Peyer's patch (tissue), 4 donors: ENCODE measurements at regions not wholly inside any gene's neighbourhood (a gene's known extent, or its start where the extent isn't known, plus 50 kb on each side); places are given as distances from the start of the nearest gene placed in this dataset.

Source experiments
- DNase-seq, 3 donors: peaks; one replicate each; pipeline ENCODE4 v3.0.0-alpha.2; 2017 to 2019
- H3K27ac ChIP-seq, 4 donors: fragments of 200-600 bp; sonication (generic); one replicate each; pipeline ENCODE4 v1.5.1; 2016 to 2019
- H3K27me3 ChIP-seq, 2 donors: fragments of 200-600 bp; sonication (generic); one replicate each; pipeline ENCODE4 v1.5.1; 2019
- H3K36me3 ChIP-seq, 3 donors: fragments of 200-600 bp; sonication (generic); one replicate each; pipeline ENCODE4 v1.5.1; 2016 to 2019
- H3K4me1 ChIP-seq, 4 donors: fragments of 200-600 bp; sonication (generic); one replicate each; pipeline ENCODE4 v1.5.1; 2016 to 2019
- H3K4me3 ChIP-seq, 4 donors: fragments of 200-600 bp; sonication (generic); 1 replicate in 3 of 4; 2 replicates in 1 of 4; pipeline ENCODE4 v1.5.1; 2016 to 2019; ENCODE audit warnings: mild to moderate bottlenecking in 1 of 4
- H3K9me3 ChIP-seq, 4 donors: fragments of 200-600 bp; sonication (generic); one replicate each; pipeline ENCODE4 v1.5.1; 2016 to 2019; ENCODE audit warnings: mild to moderate bottlenecking in 1 of 4
- CTCF ChIP-seq, 6 experiments: fragments of 450-650 bp in 4 of 6; fragments of 200-600 bp in 2 of 6; sonication (generic) in 1 of 6; IDR thresholded peaks; one replicate each; pipeline ENCODE4 v1.5.1; 2017 to 2019; ENCODE audit warnings: antibody characterized with exemption in 6 of 6, mild to moderate bottlenecking in 3 of 6, moderate library complexity in 1 of 6
- POLR2A ChIP-seq, 2 donors: fragments of 450-650 bp; IDR thresholded peaks; one replicate each; pipeline ENCODE4 v1.5.1; 2017; ENCODE audit warnings: antibody characterized with exemption in 2 of 2, mild to moderate bottlenecking in 2 of 2, moderate library complexity in 2 of 2

DNA sequence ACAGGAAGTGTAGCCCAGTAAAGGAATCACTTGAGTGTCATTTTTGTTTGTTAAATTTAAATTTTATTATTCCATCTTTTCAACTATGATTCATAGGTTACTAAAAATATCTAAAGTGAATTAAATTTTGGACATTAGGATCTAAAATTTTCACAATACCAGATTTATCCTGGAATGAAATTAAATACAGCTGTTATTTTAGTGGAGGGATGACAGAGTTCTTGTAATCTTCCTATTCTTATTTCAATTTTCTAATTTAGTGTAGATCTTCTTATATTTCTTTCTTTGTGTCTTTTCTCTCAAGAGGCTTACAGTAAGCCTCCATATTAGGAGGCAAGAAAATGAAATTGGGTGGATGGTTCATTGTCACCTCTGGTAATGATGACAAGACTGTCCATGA lies 167.9 kb upstream of the TNC start:
- H3K27me3 ChIP-seq: no peaks in the 10 kb centered on the region
- H3K4me1 ChIP-seq: no peaks in the 10 kb centered on the region
- H3K9me3 ChIP-seq: no peaks in the 10 kb centered on the region
- no peak overlapping the region for H3K4me3 ChIP-seq
- H3K36me3 ChIP-seq: no peaks in the 10 kb centered on the region
- TF ChIP-seq CTCF (IDR thresholded peaks at IDR 0.05) (no peak), POLR2A (IDR thresholded peaks at IDR 0.05) (no peak)
- no peak for DNase-seq
- H3K27ac ChIP-seq: no peak overlapping the region

DNA sequence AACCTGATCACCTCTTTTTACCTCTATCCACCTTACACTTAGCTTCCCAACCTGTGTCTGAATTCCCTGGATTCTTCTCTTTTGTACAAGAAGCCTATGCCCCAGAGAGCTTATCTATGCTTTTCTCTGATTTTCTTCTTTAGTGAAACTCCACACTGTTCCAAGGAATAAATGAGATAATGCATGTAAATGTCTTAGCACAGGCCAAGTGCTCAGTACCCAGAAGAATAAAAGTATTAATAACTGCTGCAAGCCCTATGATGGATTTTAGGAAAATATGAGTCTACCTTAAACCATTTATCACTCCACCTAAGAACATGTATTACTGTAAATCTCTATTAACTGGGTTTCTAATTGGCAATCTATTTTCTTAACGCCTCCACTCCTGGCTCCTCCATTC lies 168.5 kb upstream of the TNC start:
- H3K27me3 ChIP-seq: no peaks in the 10 kb centered on the region
- no peak for DNase-seq
- TF ChIP-seq POLR2A (IDR thresholded peaks at IDR 0.05) (no peak), CTCF (IDR thresholded peaks at IDR 0.05) (no peak)
- peaks cover 0 to 4% (median 0%) of the 10 kb centered on the region in 4 donors for H3K4me1 ChIP-seq
- no peaks in the 10 kb centered on the region for H3K36me3 ChIP-seq
- H3K4me3 ChIP-seq: no peak overlapping the region
- H3K9me3 ChIP-seq: no peaks in the 10 kb centered on the region
- no peak overlapping the region for H3K27ac ChIP-seq

- no peaks in the 10 kb centered on the region for H3K36me3 ChIP-seq
- no peak overlapping the region for H3K4me3 ChIP-seq
- no peak for DNase-seq
- TF ChIP-seq CTCF (IDR thresholded peaks at IDR 0.05): no peak
- no peak for TF ChIP-seq POLR2A (IDR thresholded peaks at IDR 0.05)
- H3K9me3 ChIP-seq: no peaks in the 10 kb centered on the region
- H3K4me1 ChIP-seq: peaks cover 0 to 25% (median 0%) of the 10 kb centered on the region in 4 donors
- no peak overlapping the region for H3K27ac ChIP-seq
- H3K27me3 ChIP-seq: no peaks in the 10 kb centered on the region
These were observed 171.8 kb upstream of the TNC start for GRCh38 chr9:115289757-115290208.

- TF ChIP-seq POLR2A (IDR thresholded peaks at IDR 0.05) (no peak), CTCF (IDR thresholded peaks at IDR 0.05) (no peak)
- no peak overlapping the region for H3K27ac ChIP-seq
- H3K4me3 ChIP-seq: no peak overlapping the region
- no peaks in the 10 kb centered on the region for H3K27me3 ChIP-seq
- no peaks in the 10 kb centered on the region for H3K9me3 ChIP-seq
- DNase-seq: peak in 2 of 3 donors; percentile 73 to 76
- H3K4me1 ChIP-seq: peaks cover 0 to 25% (median 0%) of the 10 kb centered on the region in 4 donors
- H3K36me3 ChIP-seq: no peaks in the 10 kb centered on the region
These were observed 173.9 kb upstream of the TNC start for GRCh38 chr9:115291841-115292240.

DNA sequence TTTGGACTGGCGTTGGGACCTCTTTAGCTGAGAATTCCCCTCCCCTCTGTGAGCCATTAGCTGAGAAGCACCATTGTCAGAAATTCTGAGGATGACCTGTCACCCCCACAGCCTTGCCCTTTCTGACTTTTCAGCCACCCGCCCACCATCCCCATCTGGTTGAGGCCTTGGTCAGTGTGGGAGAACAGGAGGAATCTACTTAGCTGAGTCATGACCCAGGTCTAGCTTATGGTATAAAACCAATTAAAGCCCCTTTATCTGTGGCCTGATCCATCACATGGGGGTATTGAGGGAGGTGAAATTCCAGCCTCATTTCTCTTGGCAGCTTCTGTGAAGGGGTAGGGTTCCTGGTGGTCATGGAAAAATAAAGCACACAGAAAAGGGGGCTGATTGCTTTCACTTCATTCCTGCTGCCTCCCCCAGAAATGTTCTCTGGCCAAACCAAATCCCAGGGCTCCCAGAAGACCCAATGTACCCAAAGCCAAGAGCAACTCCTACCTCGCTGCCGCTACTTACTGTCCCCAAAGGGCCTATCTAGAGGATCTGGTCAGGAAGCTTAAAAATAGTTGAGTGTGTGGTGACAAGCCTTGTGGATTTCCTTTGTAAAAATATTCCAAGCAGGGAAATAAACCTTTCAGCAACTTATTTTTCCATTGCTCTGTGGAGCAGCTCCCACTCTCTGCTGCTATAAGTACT lies 174.8 kb upstream of the TNC start:
- no peak overlapping the region for H3K4me3 ChIP-seq
- no peak overlapping the region for H3K27ac ChIP-seq
- no peaks in the 10 kb centered on the region for H3K27me3 ChIP-seq
- TF ChIP-seq POLR2A (IDR thresholded peaks at IDR 0.05) (no peak), CTCF (IDR thresholded peaks at IDR 0.05) (no peak)
- peaks cover 0 to 25% (median 0%) of the 10 kb centered on the region in 4 donors for H3K4me1 ChIP-seq
- no peak for DNase-seq
- no peaks in the 10 kb centered on the region for H3K36me3 ChIP-seq
- no peaks in the 10 kb centered on the region for H3K9me3 ChIP-seq
